GM12874 (cell line): ENCODE measurements at regions not wholly inside any gene's neighbourhood (a gene's known extent, or its start where the extent isn't known, plus 50 kb on each side); places are given as distances from the start of the nearest gene placed in this dataset.

Experiments
- CTCF ChIP-seq: IDR thresholded peaks from 2 replicates; pipeline ENCODE4 v1.5.1; 2011; ENCODE audit warnings: low read depth, mild to moderate bottlenecking, control low read depth, low read length, moderate library complexity; ENCODE audit not compliant: insufficient read depth

- TF ChIP-seq CTCF, result no peak
Observed at GRCh38 chr2:125710561-125710960, 945.4 kb upstream of the GYPC start.

- no peak for TF ChIP-seq CTCF
Observed at GRCh38 chr2:125711075-125711474, 944.9 kb upstream of the GYPC start.

GRCh38 chr2:125713533-125713932 lies 942.4 kb upstream of the GYPC start:
- TF ChIP-seq CTCF, result no peak

- TF ChIP-seq CTCF, result no peak
Observed at GRCh38 chr2:125721072-125721721, 934.8 kb upstream of the GYPC start.

- no peak for TF ChIP-seq CTCF
Observed at GRCh38 chr2:125730921-125731320, 925.0 kb upstream of the GYPC start.

- no peak for TF ChIP-seq CTCF
Observed at GRCh38 chr2:125736306-125736705, 919.7 kb upstream of the GYPC start.

GRCh38 chr2:125745514-125745913 lies 910.4 kb upstream of the GYPC start:
- TF ChIP-seq CTCF, result no peak
